HG02610 (cell line): ENCODE measurements at regions not wholly inside any gene's neighbourhood (a gene's known extent, or its start where the extent isn't known, plus 50 kb on each side); places are given as distances from the start of the nearest gene placed in this dataset.

ENCODE experiments used
- ATAC-seq: cut with Tn5 transposase; IDR thresholded peaks from one replicate; pipeline ENCODE4 v1.9.1; 2021; ENCODE audit warnings: mild to moderate bottlenecking, moderate library complexity; ENCODE audit not compliant: unreplicated experiment

GRCh38 chr3:67286586-67286985, 288.5 kb downstream of the KBTBD8 start:
- no peak for ATAC-seq

- ATAC-seq: no peak
Measured at GRCh38 chr3:67288466-67289106, 290.5 kb downstream of the KBTBD8 start.

- no peak for ATAC-seq
Measured at GRCh38 chr3:67289626-67290025, 291.5 kb downstream of the KBTBD8 start.

- no peak for ATAC-seq
Measured at GRCh38 chr3:67290438-67290837, 292.3 kb downstream of the KBTBD8 start.

GRCh38 chr3:67291287-67292252, 293.5 kb downstream of the KBTBD8 start:
- ATAC-seq: no peak

- no peak for ATAC-seq
Measured at GRCh38 chr3:67292356-67293121, 294.4 kb downstream of the KBTBD8 start.

- ATAC-seq: no peak
Measured at GRCh38 chr3:67294341-67294740, 296.2 kb downstream of the KBTBD8 start.

GRCh38 chr3:67296039-67296892, 298.2 kb downstream of the KBTBD8 start:
- ATAC-seq: no peak

GRCh38 chr3:67297715-67298475, 299.8 kb downstream of the KBTBD8 start:
- ATAC-seq: no peak

- ATAC-seq: no peak
Measured at GRCh38 chr3:67301556-67301955, 303.4 kb downstream of the KBTBD8 start.

- no peak for ATAC-seq
Measured at GRCh38 chr3:67302489-67302888, 304.4 kb downstream of the KBTBD8 start.

GRCh38 chr3:67305160-67305559, 307.1 kb downstream of the KBTBD8 start:
- no peak for ATAC-seq

- ATAC-seq: no peak
Measured at GRCh38 chr3:67305922-67306321, 307.8 kb downstream of the KBTBD8 start.

GRCh38 chr3:67311440-67311839, 313.3 kb downstream of the KBTBD8 start:
- no peak for ATAC-seq

- no peak for ATAC-seq
Measured at GRCh38 chr3:67312155-67312554, 314.0 kb downstream of the KBTBD8 start.

- no peak for ATAC-seq
Measured at GRCh38 chr3:67318162-67318561, 320.1 kb downstream of the KBTBD8 start.

- no peak for ATAC-seq
Measured at GRCh38 chr3:67324554-67324953, 326.4 kb downstream of the KBTBD8 start.
